NCI-H510A treated with DMSO at 0.1 percent for 48 hours (cell line): ENCODE measurements at regions not wholly inside any gene's neighbourhood (a gene's known extent, or its start where the extent isn't known, plus 50 kb on each side); places are given as distances from the start of the nearest gene placed in this dataset.
A peak's percentile ranks its signal among the peaks of the same experiment; 100 is the strongest.
"Not testable (repeated sequence)": the region's sequence is repeated elsewhere in the genome, so short reads cannot be mapped to it uniquely, and the experiment has no call there.

ENCODE experiments used
- DNase-seq: peaks from one replicate; lab custom pipeline; 2025; lab: John Stamatoyannopoulos, UW

DNA sequence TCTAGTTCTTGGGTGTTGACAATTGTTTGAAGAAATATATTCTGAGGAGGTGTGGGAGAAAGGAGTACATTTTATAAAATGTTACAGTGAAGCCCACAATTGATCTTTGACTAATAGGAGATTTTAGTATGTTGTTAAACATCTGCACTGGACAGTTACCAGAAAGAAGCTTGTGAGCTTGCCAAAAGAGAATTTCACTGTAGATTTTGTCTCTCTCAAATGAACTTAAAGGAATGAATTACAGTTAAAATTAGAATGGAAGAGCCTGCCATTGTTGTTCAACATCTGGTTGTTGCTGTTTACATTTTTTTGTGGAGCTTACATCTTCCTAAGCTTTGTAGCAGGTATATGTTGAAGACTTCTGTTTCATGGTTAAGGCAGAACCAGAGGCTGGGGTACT is 620.5 kb upstream of the CCDC179 start:
- no peak for DNase-seq

DNA sequence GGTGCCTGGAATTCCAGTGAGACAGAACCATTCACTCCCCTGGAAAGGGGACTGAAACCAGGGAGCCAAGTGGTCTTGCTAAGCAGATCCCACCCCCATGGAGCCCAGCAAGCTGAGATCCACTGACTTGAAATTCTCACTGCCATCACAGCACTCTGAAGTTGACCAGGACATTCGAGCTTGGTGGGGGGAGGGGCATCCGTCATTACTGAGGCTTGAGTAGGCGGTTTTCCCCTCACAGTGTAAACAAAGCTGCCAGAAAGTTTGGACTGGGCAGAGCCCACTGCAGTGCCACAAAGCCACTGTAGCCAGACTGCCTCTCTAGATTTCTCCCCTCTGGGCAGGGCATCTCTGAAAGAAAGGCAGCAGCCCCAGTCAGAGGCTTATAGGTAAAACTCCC is 623.9 kb upstream of the CCDC179 start:
- peak; percentile 14 for DNase-seq

DNA sequence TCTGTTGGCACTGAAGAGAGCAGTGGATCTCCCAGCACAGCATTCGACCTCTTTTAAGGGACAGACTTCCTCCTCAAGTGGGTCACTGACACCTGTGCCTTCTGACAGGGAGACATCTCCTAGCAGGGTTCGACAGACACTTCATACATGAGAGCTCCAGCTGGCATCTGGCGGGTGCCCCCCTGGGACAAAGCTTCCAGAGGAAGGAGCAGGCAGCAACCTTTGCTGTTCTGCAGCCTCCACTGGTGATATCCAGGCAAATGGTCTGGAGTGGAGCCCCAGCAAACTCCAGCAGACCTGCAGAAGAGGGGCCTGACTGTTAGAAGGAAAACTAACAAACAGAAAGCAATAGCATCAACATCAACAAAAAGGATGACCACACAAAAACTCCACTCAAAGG is 624.3 kb upstream of the CCDC179 start:
- not testable (repeated sequence) for DNase-seq

DNA sequence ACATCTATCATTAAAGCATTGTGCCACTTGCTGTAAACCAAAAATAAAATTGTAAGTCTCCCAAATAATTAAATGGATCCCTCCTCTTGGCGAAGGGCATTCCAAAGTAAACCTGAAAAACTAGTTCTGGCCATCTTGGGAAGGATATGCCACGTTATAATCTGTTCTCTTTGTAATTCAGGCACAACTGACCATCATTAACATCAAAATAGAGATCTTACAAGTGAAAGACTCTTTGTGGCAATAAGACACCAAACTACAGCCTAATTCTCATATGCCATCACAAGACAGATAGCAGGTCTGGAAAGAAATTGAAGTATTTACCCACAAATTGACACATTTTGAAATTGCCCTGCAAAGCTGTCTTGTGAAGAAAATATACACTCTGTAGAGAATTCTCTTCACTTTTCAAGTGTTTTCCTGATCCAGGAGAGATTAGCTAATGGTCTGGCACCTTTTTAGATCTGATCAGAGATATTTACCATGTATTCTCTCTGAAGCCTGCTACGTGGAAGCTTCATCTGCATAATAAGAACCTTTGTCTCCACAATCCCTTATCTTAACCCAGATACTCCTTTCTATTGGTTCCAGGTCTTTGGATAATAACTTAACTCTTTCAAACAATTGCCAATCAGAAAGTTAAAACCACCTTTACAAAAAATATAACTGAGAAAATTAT is 630.4 kb upstream of the CCDC179 start:
- DNase-seq: no peak

DNA sequence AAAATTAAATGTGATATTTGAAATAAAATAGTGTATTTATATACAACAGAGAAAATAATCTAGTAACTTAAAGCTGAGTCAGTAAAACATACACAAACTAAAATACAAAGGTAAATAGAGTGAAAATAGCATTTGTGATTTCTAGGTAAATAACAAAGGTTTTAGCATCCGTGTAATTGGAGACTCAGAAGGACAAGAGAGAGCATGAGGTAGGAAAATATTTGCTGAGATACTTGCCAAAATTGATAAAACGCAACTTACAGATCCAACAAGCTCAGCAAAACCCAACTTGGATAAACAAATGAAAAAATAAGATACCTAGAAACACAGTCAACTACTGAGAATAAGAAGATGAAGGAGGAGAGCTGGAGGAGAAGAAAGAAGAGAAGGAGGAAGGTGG is 634.7 kb upstream of the CCDC179 start:
- no peak for DNase-seq

DNA sequence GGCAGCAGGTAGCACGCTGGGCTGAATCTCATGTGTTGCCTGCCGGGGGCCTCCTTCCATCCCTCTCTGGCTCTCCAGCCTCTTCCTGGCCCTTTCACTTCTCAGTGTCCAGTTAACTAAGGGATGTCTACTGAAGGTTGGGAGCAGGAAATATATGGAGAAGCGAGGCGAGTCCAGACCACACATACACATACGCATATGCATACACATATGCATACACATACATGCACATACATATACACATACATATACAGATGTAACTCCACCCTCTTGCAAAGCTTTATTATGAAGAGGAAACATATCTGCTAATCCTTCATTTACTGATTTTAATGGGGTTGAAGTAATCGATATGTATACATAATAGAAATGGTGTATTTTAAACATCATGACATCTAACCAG is 636.1 kb upstream of the CCDC179 start:
- no peak for DNase-seq

DNA sequence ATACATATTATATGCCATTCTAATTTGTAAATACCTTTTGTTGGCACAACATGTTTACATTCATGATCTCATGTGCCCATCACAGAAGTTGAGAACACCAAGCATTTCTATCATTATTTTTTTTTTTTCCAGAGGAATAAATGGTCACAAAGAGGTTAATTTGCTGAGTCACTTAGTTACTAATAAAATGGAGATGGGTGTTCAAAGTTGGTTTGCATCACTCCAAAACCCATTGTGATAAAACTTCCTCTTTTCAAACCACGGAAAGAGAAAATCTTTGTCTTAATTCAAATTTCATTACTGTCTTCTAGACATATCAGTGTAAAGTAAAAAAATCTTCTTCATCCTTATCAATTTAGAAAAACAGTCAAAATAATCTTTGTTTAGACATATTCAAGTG is 636.8 kb upstream of the CCDC179 start:
- DNase-seq: no peak

DNA sequence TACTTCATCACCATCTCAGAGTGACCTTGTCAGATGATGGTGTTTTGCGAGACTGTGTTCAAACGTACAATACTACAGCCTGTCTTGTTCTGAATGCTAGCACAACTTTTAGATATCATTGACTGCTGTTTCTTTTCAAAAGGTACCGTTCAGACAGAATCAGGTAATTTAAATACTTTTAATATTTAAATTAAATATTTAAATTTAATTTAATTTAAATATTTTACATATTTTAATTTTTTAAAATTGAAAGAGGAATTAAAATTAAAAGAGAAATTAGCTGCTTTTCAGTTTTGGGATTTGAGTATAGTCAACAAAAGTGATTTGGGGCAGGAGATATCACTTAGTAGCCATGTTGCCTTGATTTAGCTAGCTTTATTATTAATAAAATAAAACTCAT is 642.1 kb upstream of the CCDC179 start:
- DNase-seq: no peak

DNA sequence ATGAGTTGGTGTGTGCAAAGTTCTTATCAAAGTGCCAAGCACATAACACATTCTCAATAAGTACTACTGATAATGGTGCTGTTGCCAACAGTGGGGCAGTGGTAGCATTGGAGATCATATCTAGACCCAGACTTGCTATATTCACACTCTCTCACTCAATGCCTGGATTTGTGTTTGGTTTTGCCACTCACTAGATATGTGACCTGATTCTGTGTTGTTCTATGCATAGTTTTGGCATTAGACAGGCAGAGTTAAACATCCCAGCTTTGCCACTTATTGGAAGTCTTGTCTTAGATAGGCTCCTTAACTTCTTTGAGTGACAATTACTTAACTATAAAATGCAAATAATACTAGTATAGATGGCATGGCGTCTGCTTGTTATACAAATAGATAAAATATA is 642.6 kb upstream of the CCDC179 start:
- no peak for DNase-seq

DNA sequence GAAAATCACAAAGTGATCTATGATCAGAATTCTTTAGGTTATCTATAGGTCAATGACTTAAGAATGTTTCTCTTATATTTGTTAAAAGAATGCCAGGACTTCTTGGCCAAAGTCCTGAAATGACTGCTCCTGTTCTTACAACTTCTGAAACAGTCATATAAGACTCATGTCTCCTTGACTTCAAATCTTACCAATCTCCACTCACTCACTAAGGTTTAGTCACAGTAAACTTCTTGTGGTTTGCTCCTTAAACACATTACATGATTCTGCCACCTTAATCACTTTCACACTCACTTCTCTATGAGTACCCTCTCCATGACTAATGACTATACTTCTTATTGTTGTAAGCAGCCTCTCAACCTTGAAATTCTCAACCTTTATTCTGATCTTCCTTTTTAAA is 648.7 kb upstream of the CCDC179 start:
- no peak for DNase-seq

DNA sequence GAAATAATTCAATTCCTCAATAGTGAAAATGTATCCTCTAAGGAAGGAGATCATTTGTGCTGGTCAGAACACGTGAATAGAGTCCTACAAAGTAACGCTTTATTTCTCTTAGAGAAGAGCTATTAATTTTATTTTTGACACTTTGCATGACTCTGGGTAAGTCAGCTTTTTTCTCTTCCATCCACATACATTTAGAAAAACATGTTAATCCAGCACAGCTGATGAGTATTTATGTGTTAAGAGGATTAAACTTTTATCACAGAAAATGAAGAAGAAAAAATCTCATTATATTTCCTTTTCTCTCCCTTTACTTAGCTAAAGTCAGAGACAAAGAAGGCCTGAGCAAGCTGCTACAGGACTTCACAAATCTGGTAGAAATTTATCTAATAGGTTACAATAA is 649.5 kb upstream of the CCDC179 start:
- no peak for DNase-seq

DNA sequence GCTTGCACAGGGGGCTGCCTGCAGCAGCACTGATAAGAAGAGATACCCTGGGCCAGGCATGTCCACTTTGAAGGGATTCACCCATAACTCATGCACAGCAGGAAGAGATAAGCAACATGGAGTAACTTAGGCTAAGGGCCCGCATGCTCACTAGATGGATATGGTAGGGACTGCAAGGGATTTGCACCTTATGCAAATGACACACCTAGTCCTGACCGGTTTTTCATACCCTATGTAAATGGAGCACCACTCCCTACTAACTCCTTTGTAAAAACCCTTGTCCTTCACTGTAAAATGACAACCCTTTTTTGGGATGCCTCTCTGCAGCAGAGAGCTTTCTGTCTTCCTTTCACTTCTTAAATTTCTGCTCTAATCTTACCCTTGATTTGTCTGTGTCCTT is 658.9 kb upstream of the CCDC179 start:
- DNase-seq: no peak

DNA sequence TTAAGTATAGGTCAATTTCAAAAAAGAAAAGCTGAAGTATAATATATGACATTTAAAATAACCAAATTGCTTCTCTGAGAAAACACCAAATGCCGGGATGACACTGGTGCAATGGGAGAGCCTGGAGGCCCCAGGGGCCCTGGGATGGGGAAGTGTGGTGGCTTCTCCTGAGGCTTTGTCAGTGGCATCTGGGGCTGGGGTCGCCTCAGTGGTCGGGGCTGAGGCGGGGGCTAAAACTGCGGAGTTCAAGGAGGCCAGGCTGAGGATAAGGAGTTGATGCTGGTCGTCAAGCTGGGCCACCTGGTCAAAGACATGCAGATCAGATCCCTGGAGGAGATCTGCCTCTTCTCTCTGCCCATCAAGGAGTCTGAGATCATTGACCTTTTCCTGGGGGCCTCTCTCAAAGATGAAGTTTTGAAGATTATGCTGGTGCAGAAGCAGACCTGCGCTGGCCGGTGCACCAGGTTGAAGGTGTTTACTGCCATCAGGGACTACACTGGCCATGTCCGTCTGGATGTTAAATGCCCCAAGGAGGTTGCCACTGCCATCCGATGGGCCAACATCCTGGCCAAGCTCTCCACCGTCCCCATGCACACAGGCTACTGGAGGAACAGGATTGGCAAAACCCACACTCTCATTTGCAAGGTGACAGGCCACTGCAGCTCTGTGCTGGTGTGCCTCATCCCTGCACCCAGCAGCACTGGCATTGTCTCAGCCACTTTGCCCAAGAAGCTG is 660.1 kb upstream of the CCDC179 start:
- DNase-seq: no peak

DNA sequence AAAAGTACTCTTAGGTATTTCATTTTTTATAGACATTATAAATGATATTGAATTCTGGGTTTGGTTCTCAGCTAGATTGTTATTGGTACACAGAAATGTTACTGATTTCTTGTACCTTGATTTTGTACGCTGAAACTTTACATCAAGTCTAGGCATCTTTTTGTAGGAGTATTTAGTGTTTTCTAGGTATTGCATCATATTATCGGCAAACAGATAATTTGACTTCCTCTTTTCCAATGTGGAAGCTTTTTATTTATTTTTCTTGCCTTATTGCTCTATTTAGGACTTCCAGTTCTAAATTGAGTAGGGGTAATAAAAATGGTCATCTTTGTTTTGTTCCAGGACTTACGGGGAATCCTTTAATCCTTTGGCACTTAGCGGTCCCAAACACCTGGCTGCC is 676.6 kb upstream of the CCDC179 start:
- DNase-seq: no peak

DNA sequence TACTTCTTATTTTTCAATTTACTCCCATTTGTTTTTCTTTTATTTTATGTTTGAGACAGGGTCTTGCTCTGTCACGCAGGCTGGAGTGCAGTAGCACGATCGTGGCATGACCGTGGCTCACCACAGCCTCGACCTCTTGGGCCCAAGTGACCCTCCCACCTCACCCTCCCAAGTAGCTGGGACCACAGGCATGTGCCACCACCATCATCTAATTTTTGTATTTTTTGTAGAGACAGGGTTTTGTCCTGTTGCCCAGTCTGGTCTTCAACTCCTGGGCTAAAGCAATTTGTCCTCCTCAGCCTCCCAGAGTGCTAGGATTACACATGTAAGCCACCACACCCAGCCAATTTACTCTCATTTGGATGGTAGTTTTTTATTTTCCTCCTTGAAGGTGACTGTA is 679.3 kb upstream of the CCDC179 start:
- DNase-seq: no peak

DNA sequence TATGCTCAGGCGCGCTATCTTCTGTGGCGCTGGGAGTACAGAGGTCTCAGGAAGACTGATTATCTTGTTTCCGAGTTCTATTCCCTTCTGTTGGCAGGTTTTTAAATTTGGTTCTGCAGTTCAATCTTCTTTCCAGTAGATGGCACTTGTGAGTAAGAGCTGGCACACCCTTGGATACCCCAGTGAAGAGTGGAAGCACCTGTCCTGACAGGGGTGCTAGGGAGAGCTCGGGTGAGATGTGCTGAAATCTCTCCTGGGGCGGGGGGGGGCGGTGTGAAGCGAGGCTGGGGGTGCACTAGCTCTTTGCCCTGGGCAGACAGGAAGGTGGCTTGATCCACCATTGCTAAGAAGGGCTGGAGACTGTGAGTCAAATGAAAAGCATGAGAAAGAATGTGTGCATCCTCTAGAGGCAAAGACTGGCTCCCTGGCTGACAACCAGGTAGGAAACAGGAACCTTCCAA is 679.9 kb upstream of the CCDC179 start:
- peak; percentile 70 for DNase-seq

DNA sequence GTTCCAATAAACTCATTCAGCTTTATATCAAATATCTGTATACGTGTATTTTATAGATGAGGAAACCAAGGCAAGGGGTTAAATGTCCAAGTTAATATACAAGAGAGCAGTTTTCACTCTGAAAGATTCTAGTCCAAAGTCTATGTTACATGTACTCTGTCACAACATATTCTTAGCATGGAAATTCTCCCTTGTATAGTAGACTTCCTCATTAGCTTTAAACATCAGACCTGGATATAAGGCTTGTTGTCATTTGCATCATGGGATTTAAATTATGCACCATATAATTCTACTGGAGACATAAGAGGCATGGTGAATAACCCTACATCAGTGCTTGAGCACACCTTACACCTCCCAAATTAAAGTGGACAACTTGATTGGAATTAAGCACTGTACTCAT is 681.9 kb upstream of the CCDC179 start:
- DNase-seq: no peak

DNA sequence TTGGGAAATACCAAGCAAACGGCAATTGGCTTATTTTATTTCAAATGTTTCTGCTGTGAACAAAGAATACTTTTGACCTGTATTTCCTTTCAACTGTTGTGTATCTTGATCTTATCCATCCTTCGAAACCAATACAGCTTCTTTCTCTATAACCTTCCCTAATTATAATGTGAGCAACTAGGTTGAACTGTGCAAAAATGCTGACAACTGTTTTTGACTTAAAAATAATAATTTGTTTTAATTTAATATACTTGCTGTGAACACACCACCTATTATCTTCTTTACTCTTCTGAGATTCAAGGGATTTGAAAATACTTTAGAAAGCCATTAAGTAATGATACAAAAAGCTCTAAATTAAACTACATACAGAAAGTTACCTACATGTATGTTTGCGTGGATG is 682.5 kb upstream of the CCDC179 start:
- no peak for DNase-seq

DNA sequence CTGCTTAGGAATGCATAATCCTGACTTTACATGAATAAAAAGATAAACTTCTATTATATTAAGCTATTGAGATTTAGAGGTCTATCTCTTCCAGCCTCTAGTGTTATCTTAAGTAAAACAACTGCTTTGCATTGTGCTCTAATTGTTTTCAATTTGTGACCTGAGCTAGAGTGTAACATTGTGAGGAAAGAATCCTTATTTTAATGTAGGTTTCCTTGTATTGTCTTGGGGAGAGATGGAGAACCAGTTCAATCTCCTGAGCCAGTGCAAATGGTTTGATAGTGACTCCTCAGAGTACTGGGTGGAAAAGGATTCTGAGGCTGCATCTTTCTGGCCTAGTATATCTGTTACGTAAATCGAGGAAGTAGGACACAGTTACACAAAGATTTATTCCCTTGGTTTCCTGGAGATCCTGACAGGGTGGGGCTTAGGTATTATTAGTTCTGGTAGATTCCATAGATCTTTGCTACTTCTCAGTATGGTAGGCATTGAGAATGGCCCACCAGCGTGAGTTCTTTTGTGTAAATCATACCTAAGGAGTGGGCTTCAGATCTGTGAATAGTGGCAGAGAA is 683.5 kb upstream of the CCDC179 start:
- no peak for DNase-seq

DNA sequence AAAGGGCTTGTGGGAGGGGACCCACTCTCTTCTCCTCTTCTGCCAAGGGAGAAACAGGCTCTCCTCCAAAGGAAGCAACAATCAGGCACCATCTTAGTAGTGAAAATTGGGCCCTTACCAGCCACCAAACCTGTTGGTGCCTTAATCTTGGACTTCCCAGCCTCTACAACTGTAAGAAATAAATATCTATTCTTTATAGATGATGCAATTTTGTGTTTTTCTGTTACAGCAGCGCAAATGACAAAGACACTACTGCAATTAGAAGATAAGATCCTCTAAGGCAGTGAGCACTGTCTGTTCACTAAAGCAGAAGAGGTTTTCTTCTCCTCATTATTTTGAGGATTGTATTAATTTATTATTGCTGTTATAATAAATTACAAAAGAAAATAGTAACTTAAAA is 691.4 kb upstream of the CCDC179 start:
- DNase-seq: no peak

DNA sequence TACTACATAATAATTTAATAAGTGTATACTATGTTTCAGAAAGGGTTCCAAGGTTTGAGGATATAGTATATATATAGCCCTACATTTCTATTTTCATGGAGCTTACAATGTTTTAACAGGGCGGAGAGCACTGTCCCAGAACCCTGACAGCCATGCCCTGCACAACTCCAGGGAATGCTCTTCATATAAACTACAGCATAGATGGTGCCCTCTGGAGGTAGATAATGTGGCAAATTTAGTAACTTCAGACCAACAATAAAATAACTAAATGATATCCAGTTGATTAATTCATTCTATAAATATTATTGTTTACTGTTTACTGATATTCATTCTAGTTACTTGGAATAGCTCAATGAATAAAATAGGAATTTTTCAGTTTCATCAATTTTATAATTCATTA is 693.7 kb upstream of the CCDC179 start:
- DNase-seq: no peak

DNA sequence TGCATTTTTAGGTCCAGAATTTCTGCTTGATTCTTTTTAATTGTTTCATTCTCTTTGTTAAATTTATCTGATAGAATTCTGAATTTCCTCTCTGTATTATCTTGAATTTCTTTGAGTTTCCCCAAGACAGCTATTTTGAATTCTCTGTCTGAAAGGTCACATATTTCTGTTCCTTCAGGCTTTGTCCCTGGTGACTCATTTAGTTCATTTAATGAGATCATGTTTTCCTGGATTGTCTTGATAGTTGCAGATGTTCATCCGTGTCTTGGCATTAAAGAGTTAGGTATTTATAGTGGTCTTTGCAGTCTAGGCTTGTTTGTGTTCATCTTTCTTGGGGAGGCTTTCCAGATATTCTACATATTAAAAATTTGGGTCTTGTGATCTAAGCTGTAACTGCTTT is 694.8 kb upstream of the CCDC179 start:
- no peak for DNase-seq

DNA sequence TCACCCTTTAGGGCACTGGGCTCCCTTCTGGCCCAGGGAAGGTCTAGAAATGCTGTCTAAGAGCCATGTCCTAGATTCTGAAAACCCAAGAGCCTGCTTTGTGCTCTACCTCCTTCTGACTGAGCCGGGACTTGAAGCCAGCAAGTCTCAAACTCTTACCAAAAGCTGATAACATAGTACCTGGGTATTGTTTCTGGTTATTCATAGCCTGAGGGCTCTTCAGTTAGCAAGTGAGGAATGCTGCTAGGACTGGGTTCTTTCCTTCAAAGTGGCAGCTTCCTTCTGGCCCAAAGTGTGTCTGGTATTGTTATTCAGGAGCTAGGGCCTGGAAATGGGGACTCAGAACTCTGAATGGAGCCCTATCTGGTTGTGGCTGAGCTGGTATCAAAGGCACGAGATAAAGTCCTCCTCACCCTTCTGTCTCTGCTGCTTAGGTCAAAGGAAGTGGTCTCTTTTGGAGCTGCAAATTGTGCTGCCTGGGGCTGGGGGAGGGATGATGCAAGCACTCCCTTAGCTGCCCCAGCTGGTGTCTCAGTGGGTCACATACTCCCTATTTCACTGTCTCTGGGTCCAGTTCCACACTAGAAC is 696.0 kb upstream of the CCDC179 start:
- no peak for DNase-seq
